Fibroblast of lung (primary cell): ENCODE measurements at regions not wholly inside any gene's neighbourhood (a gene's known extent, or its start where the extent isn't known, plus 50 kb on each side); places are given as distances from the start of the nearest gene placed in this dataset.
"Not testable (repeated sequence)": the region's sequence is repeated elsewhere in the genome, so short reads cannot be mapped to it uniquely, and the experiment has no call there.

Experiments used
- DNase-seq, 2 donors: peaks; one replicate each; pipeline versions ENCODE4 v3.0.0 to v3.0.0-alpha.2; 2010; ENCODE audit warnings: low read depth in 2 of 2
- H2AFZ ChIP-seq: 2 replicates; pipeline ENCODE4 v1.5.1; 2012; ENCODE audit warnings: low read length, control low read depth, inconsistent platforms
- H3K27ac ChIP-seq: 2 replicates; pipeline ENCODE4 v1.5.1; 2011; ENCODE audit warnings: low read length, control low read depth; ENCODE audit not compliant: insufficient read depth
- H3K27me3 ChIP-seq: 2 replicates; pipeline ENCODE4 v1.5.1; 2011; ENCODE audit warnings: mild to moderate bottlenecking, low read length; ENCODE audit not compliant: control insufficient read depth, insufficient read depth
- H3K36me3 ChIP-seq: 2 replicates; pipeline ENCODE4 v1.5.1; 2011; ENCODE audit warnings: low read length; ENCODE audit not compliant: control insufficient read depth, insufficient read depth
- H3K4me1 ChIP-seq: 2 replicates; pipeline ENCODE4 v1.5.1; 2011; ENCODE audit warnings: low read length; ENCODE audit not compliant: control insufficient read depth, insufficient read depth; ENCODE audit errors: extremely low read depth
- H3K4me2 ChIP-seq: 2 replicates; pipeline ENCODE4 v1.5.1; 2011; ENCODE audit warnings: low read length, control low read depth; ENCODE audit not compliant: insufficient read depth; ENCODE audit errors: extremely low read depth
- H3K4me3 ChIP-seq, 4 experiments: fragments of 200-600 bp in 1 of 4; sonication (generic) in 1 of 4; replicated peaks in 1 of 4; 2 replicates each; pipeline ENCODE4 v1.5.1; 2011 to 2016; ENCODE audit warnings: low read length in 4 of 4, low read depth in 3 of 4, mild to moderate bottlenecking in 3 of 4, control low read depth in 2 of 4, inconsistent platforms in 1 of 4, mixed read lengths in 1 of 4; ENCODE audit not compliant: insufficient read depth in 1 of 4; ENCODE audit errors: control extremely low read depth in 1 of 4
- H3K79me2 ChIP-seq: 2 replicates; pipeline ENCODE4 v1.5.1; 2012; ENCODE audit warnings: mild to moderate bottlenecking, low read length, inconsistent platforms; ENCODE audit not compliant: control insufficient read depth, insufficient read depth
- H3K9ac ChIP-seq: 2 replicates; pipeline ENCODE4 v1.5.1; 2011; ENCODE audit warnings: mild to moderate bottlenecking, low read length, control low read depth; ENCODE audit not compliant: insufficient read depth
- H3K9me3 ChIP-seq: 2 replicates; pipeline ENCODE4 v1.5.1; 2012; ENCODE audit warnings: low read depth, low read length; ENCODE audit not compliant: control insufficient read depth, insufficient read depth
- H4K20me1 ChIP-seq: 2 replicates; pipeline ENCODE4 v1.5.1; 2011; ENCODE audit warnings: low read length; ENCODE audit not compliant: control insufficient read depth, insufficient read depth; ENCODE audit errors: extremely low read depth
- EZH2 ChIP-seq: IDR thresholded peaks from 2 replicates; pipeline ENCODE4 v1.5.1; 2012; ENCODE audit warnings: low read length, control low read depth, mild to moderate bottlenecking; ENCODE audit errors: missing control alignments
- TF ChIP-seq, protein P1 (sequence below), 2 donors: IDR thresholded peaks in 1 of 2; conservative IDR thresholded peaks in 1 of 2; 1 replicate in 1 of 2; 2 replicates in 1 of 2; pipeline ENCODE4 v1.5.1; 2011 to 2012; ENCODE audit warnings: low read length in 2 of 2, control low read depth in 1 of 2, inconsistent platforms in 1 of 2, low read depth in 1 of 2, mild to moderate bottlenecking in 1 of 2

DNA sequence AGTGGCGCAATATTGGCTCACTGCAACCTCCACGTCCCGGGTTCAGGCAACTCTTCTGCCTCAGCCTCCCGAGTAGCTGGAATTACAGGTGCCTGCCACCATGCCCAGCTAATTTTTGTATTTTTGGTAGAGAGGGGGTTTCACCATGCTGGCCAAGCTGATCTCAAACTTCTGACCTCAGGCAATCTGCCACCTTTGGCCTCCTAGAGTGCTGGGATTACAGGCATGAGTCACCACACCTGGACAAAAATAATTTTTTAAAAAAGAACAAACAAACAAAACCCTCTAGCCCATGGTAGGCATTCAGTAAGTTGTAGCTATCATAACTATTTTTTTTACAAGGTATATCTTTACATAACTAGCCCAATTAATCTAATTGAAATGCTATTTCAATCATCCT is 73.9 kb upstream of the CAPRIN1 start:
- DNase-seq: no peak
- H2AFZ ChIP-seq: no peak overlapping the region
- TF ChIP-seq, protein P1, sequence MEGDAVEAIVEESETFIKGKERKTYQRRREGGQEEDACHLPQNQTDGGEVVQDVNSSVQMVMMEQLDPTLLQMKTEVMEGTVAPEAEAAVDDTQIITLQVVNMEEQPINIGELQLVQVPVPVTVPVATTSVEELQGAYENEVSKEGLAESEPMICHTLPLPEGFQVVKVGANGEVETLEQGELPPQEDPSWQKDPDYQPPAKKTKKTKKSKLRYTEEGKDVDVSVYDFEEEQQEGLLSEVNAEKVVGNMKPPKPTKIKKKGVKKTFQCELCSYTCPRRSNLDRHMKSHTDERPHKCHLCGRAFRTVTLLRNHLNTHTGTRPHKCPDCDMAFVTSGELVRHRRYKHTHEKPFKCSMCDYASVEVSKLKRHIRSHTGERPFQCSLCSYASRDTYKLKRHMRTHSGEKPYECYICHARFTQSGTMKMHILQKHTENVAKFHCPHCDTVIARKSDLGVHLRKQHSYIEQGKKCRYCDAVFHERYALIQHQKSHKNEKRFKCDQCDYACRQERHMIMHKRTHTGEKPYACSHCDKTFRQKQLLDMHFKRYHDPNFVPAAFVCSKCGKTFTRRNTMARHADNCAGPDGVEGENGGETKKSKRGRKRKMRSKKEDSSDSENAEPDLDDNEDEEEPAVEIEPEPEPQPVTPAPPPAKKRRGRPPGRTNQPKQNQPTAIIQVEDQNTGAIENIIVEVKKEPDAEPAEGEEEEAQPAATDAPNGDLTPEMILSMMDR (conservative IDR thresholded peaks at IDR 0.05 in 1 of 2, IDR thresholded peaks at IDR 0.05 in 1 of 2; ENCODE audit: low read depth in 1 of 2, low read length in 2 of 2): no peak
- no peak for TF ChIP-seq EZH2
- no peaks in the 10 kb centered on the region for H3K9me3 ChIP-seq
- H3K4me2 ChIP-seq: no peak overlapping the region
- H3K4me3 ChIP-seq: no peak overlapping the region
- H3K27me3 ChIP-seq: peaks cover 2% of the 10 kb centered on the region
- H3K27ac ChIP-seq: no peak overlapping the region
- H3K36me3 ChIP-seq: no peaks in the 10 kb centered on the region
- H3K79me2 ChIP-seq: no peaks in the 10 kb centered on the region
- no peak overlapping the region for H3K9ac ChIP-seq
- no peaks in the 10 kb centered on the region for H4K20me1 ChIP-seq
- no peaks in the 10 kb centered on the region for H3K4me1 ChIP-seq

DNA sequence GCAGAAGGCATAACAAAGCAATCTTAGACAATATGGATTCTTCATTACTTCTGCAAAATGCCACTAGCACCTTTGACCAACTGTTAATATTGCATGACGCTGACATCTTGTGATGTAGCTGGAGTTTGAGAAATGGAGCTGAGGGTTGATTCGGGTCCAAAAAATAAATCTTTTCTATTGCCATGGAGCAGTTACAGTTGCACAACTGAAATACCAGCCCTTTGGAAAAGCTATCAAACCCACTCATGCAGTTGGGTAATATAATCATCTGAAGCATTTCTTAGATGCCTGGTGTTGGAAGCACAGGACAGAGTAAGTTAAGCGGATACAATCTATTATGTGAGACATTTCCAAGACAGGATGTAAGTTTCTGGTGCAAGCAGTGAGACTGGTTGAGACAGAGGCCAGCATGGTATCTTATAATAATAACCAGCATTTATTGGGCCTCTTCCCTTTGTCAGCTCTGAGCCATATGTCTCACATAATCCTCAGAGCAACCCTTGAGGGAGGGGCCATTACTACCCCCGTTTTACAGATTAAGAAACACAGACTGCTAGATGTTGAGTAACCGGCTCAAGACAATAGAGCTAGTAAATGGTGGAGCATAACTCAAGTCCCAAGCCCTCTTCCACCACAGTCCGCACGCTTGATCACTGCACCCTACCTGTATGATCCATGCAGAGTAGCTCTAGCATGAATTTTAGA is 74.9 kb upstream of the CAPRIN1 start:
- H3K9ac ChIP-seq: no peak overlapping the region
- no peaks in the 10 kb centered on the region for H3K9me3 ChIP-seq

DNA sequence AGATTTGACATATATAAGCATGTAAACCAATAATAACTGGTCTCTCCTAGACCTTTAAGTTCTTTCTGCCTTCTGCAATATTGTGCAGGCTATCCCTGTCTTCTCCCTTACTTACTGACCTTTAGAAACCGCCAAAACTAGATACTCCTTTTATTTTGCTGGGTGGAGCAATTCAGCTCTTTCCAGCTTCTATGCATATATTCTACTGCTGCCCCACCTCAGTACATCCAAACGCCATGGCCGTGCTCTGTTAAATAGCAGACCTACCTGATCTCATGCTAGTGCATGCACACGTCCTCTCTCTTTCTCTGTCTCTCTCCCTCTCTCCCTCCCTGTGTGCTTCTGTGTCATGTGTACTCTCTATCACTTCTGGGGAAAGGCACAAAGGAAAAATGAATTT is 76.7 kb upstream of the CAPRIN1 start:
- Histone ChIP-seq H3K9ac (no peak overlapping the region), H3K79me2 (no peaks in the 10 kb centered on the region), H3K9me3 (no peaks in the 10 kb centered on the region), H3K4me1 (no peaks in the 10 kb centered on the region), H3K4me3 (no peak overlapping the region), H4K20me1 (no peaks in the 10 kb centered on the region), H3K36me3 (no peaks in the 10 kb centered on the region), H3K27ac (no peak overlapping the region), H2AFZ (no peak overlapping the region), H3K4me2 (no peak overlapping the region), H3K27me3 (peaks cover 2% of the 10 kb centered on the region)
- DNase-seq: no peak
- TF ChIP-seq EZH2: no peak
- TF ChIP-seq, protein P1 (conservative IDR thresholded peaks at IDR 0.05 in 1 of 2, IDR thresholded peaks at IDR 0.05 in 1 of 2; ENCODE audit: low read depth in 1 of 2, low read length in 2 of 2): no peak

More for the DNA sequence above, 74.9 kb upstream of the CAPRIN1 start:
- H3K27me3 ChIP-seq: peaks cover 2% of the 10 kb centered on the region
- DNase-seq: peak; percentile 38 to 47
- TF ChIP-seq EZH2: no peak
- TF ChIP-seq, protein P1 (conservative IDR thresholded peaks at IDR 0.05 in 1 of 2, IDR thresholded peaks at IDR 0.05 in 1 of 2; ENCODE audit: low read depth in 1 of 2, low read length in 2 of 2): no peak
- H3K36me3 ChIP-seq: no peaks in the 10 kb centered on the region
- H3K4me2 ChIP-seq: no peak overlapping the region
- no peak overlapping the region for H2AFZ ChIP-seq
- H4K20me1 ChIP-seq: no peaks in the 10 kb centered on the region
- H3K4me3 ChIP-seq: no peak overlapping the region
- no peaks in the 10 kb centered on the region for H3K79me2 ChIP-seq
- no peak overlapping the region for H3K27ac ChIP-seq
- no peaks in the 10 kb centered on the region for H3K4me1 ChIP-seq

DNA sequence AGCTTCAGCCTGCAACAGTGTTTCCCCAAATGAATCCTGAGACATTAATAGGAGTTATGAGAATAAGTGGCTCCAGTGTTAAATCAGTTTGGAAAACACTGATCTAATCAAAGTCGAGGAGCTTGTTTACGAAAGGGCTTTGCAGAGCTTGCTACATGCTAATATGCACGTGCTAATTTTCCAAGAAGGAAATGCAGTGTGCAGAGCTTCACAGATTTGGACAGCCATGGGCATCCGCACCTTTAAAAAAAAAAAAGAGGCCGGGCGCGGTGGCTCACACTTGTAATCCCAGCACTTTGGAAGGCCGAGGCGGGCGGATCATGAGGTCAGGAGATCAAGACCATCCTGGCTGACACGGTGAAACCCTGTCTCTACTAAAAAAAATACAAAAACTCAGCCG is 79.7 kb upstream of the LMO2 start:
- not testable (repeated sequence) for H3K4me3 ChIP-seq, H4K20me1 ChIP-seq, H3K4me2 ChIP-seq, H3K4me1 ChIP-seq, H3K9ac ChIP-seq, H3K9me3 ChIP-seq, H3K27me3 ChIP-seq, H3K27ac ChIP-seq, DNase-seq, H3K79me2 ChIP-seq, H2AFZ ChIP-seq, H3K36me3 ChIP-seq
